ENCODE measurements at regions not wholly inside any gene's neighbourhood (a gene's known extent, or its start where the extent isn't known, plus 50 kb on each side); places are given as distances from the start of the nearest gene placed in this dataset.

- no peak for DNase-seq (ENCODE audit: extremely low spot score)
- TF ChIP-seq CTCF (IDR thresholded peaks at IDR 0.05; ENCODE audit: control extremely low read depth, extremely low read depth, low read depth, missing control alignments): no peak
- ChIA-PET CTCF (interaction anchor here (0.6 to 3.1 kb wide), 5 partner anchors 10 to 1366 kb away, joined by 3 to 11 read pairs (median 3); no protein-coding TSS in a partner anchor), POLR2A (no interaction called here)
Observed at GRCh38 chr1:55326496-55327243, 111.5 kb upstream of the USP24 start.

- TF ChIP-seq CTCF (IDR thresholded peaks at IDR 0.05; ENCODE audit: control extremely low read depth, extremely low read depth, low read depth, missing control alignments): no peak
- DNase-seq (ENCODE audit: extremely low spot score): no peak
- POLR2A ChIA-PET: no interaction called here
- CTCF ChIA-PET: interaction anchor here (0.7 kb wide), 1 partner anchor 52 kb away, joined by 3 read pairs; no protein-coding TSS in a partner anchor
Observed at GRCh38 chr1:55323760-55324159, 108.6 kb upstream of the USP24 start.

- CTCF ChIA-PET: no interaction called here
- TF ChIP-seq CTCF (IDR thresholded peaks at IDR 0.05; ENCODE audit: control extremely low read depth, extremely low read depth, low read depth, missing control alignments): no peak
- POLR2A ChIA-PET: no interaction called here
- DNase-seq (ENCODE audit: extremely low spot score): no peak
Observed at GRCh38 chr1:55322842-55323241, 107.7 kb upstream of the USP24 start.

GRCh38 chr1:55321942-55322341 lies 106.8 kb upstream of the USP24 start:
- ChIA-PET POLR2A (no interaction called here), CTCF (interaction anchor here (1.1 to 1.9 kb wide), 4 partner anchors 10 to 53 kb away, joined by 3 to 5 read pairs (median 4); no protein-coding TSS in a partner anchor)
- no peak for TF ChIP-seq CTCF (IDR thresholded peaks at IDR 0.05; ENCODE audit: control extremely low read depth, extremely low read depth, low read depth, missing control alignments)
- DNase-seq (ENCODE audit: extremely low spot score): no peak

- no peak for TF ChIP-seq CTCF (IDR thresholded peaks at IDR 0.05; ENCODE audit: control extremely low read depth, extremely low read depth, low read depth, missing control alignments)
- no peak for DNase-seq (ENCODE audit: extremely low spot score)
Observed at GRCh38 chr1:55320891-55321290, 105.7 kb upstream of the USP24 start.

GRCh38 chr1:55318116-55318817 lies 103.1 kb upstream of the USP24 start:
- no peak for DNase-seq (ENCODE audit: extremely low spot score)
- no peak for TF ChIP-seq CTCF (IDR thresholded peaks at IDR 0.05; ENCODE audit: control extremely low read depth, extremely low read depth, low read depth, missing control alignments)
- ChIA-PET POLR2A (no interaction called here), CTCF (interaction anchor here (1.1 to 2.2 kb wide), 4 partner anchors 9 to 39 kb away, joined by 3 to 9 read pairs (median 6); no protein-coding TSS in a partner anchor)

More at GRCh38 chr1:55320891-55321290, 105.7 kb upstream of the USP24 start:
- ChIA-PET POLR2A (no interaction called here), CTCF (interaction anchor here (1.3 to 1.9 kb wide), 3 partner anchors 11 to 37 kb away, joined by 3 to 5 read pairs (median 5); no protein-coding TSS in a partner anchor)

All from GM10248 (cell line).